ENCODE measurements at regions not wholly inside any gene's neighbourhood (a gene's known extent, or its start where the extent isn't known, plus 50 kb on each side); places are given as distances from the start of the nearest gene placed in this dataset.

DNA sequence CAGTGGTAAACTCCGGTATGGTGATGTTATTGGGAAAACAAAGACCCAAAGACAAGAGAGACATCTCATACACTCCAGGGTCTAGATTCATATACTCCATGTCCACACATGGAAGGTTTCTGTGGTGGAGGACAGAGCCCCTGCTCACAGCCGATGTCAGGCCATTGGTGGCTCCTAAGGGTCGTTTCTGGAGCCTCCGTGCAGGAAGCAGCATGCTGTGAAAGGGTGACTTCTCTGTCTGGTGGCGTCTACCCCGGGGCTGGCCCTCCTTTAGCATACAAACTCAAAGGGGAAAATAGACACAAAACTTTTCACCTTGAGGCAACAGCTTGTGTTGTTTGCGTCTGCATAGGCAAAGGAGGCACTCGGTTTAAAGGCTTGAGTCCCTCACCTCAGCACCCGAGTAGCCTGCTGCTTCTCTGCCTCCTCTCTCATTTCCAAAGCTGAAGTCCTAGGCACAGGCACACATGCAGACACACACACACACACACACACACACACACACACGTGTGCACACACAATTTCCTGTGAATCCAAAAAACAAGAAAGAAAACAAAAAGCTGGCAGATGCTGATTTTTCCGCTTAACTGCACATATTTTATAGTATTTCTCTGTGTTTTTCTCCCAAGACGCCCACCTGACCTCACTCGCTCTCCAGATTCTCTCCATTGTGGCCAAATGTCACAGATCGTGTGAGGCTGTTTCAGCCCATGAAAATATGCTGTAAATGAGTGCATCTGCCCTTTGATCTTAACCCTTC lies 601.4 kb upstream of the MGMT start:
- intact Hi-C loops (cut with micrococcal nuclease; ENCODE audit: unreplicated experiment): no loop called here
- in situ Hi-C loops (cut with HindIII; ENCODE audit: extremely low pct_ligation_motif_present, low pct_unique_long_range_greater_than_20kb): loop anchor here (25.0 kb wide), 1 partner anchor 603 kb away; no protein-coding TSS in a partner anchor
- H3K4me1 ChIP-seq (ENCODE audit: insufficient read depth, low read length): no peaks in the 10 kb centered on the region
- H3K4me3 ChIP-seq (replicated peaks in 1 of 3; ENCODE audit: insufficient read depth in 1 of 3, low read depth in 2 of 3, low read length in 3 of 3): no peak overlapping the region
- H3K27me3 ChIP-seq (ENCODE audit: control insufficient read depth in 1 of 2, insufficient read depth in 2 of 2, low read length in 2 of 2): peaks cover 0 to 37% of the 10 kb centered on the region in 2 experiments; a peak in 3 of 5 replicates
- H2AFZ ChIP-seq (ENCODE audit: low read length): no peak overlapping the region
- WGBS (ENCODE audit: low lambda C conversion rate): 10% methylated on average over 13 of the region's 14 CpGs
- H3K9me3 ChIP-seq (ENCODE audit: low read length): no peaks in the 10 kb centered on the region
- ChIA-PET CTCF (ENCODE audit: low intra/inter-chr PET ratio, low total read pairs) (no interaction called here), POLR2A (no interaction called here)
- no TSS peak for BruUV-seq (replicated peaks)
- no peak overlapping the region for H3K4me2 ChIP-seq (ENCODE audit: low read depth, low read length)
- no peaks in the 10 kb centered on the region for H3K79me2 ChIP-seq (ENCODE audit: insufficient read depth, low read length)
- DNase-seq (ENCODE audit: low spot score) (no peak), ATAC-seq (no peak), FAIRE-seq (no peak)
- no peaks in the 10 kb centered on the region for H3K36me3 ChIP-seq (replicated peaks in 1 of 2; ENCODE audit: control insufficient read depth in 1 of 2, insufficient read depth in 2 of 2, low read length in 2 of 2)
- H3K9ac ChIP-seq (ENCODE audit: insufficient read depth, low read depth, low read length): no peak overlapping the region
- no peaks in the 10 kb centered on the region for H4K20me1 ChIP-seq (ENCODE audit: insufficient read depth, low read length)
- TF ChIP-seq FOSL2 (CRISPR knock-in tag; IDR thresholded peaks at IDR 0.05) (no peak), ARHGAP35 (CRISPR knock-in tag; IDR thresholded peaks at IDR 0.05; ENCODE audit: borderline replicate concordance) (no peak), NKX3-1 (CRISPR knock-in tag; IDR thresholded peaks at IDR 0.05) (no peak), ZNF460 (CRISPR knock-in tag; IDR thresholded peaks at IDR 0.05; ENCODE audit: borderline replicate concordance) (no peak), EHMT2 (IDR thresholded peaks at IDR 0.05; ENCODE audit: borderline replicate concordance, low read depth, low read length) (no peak), TRIM24 (CRISPR knock-in tag; IDR thresholded peaks at IDR 0.05) (no peak), SYNCRIP (IDR thresholded peaks at IDR 0.05; ENCODE audit: insufficient read depth, low read depth, low read length) (no peak), ZNF749 (CRISPR knock-in tag; IDR thresholded peaks at IDR 0.05; ENCODE audit: borderline replicate concordance) (no peak), SATB2 (CRISPR knock-in tag; IDR thresholded peaks at IDR 0.05) (no peak), ZNF260 (CRISPR knock-in tag; IDR thresholded peaks at IDR 0.05; ENCODE audit: borderline replicate concordance, low read depth) (no peak), ZC3H4 (CRISPR knock-in tag; IDR thresholded peaks at IDR 0.05; ENCODE audit: borderline replicate concordance) (no peak), MED1 (CRISPR knock-in tag; IDR thresholded peaks at IDR 0.05) (no peak), ZBTB7B (CRISPR knock-in tag; IDR thresholded peaks at IDR 0.05) (no peak)
- TF ChIP-seq, protein P1, sequence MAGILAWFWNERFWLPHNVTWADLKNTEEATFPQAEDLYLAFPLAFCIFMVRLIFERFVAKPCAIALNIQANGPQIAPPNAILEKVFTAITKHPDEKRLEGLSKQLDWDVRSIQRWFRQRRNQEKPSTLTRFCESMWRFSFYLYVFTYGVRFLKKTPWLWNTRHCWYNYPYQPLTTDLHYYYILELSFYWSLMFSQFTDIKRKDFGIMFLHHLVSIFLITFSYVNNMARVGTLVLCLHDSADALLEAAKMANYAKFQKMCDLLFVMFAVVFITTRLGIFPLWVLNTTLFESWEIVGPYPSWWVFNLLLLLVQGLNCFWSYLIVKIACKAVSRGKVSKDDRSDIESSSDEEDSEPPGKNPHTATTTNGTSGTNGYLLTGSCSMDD (CRISPR knock-in tag; IDR thresholded peaks at IDR 0.05): no peak
- TF ChIP-seq, protein P2, sequence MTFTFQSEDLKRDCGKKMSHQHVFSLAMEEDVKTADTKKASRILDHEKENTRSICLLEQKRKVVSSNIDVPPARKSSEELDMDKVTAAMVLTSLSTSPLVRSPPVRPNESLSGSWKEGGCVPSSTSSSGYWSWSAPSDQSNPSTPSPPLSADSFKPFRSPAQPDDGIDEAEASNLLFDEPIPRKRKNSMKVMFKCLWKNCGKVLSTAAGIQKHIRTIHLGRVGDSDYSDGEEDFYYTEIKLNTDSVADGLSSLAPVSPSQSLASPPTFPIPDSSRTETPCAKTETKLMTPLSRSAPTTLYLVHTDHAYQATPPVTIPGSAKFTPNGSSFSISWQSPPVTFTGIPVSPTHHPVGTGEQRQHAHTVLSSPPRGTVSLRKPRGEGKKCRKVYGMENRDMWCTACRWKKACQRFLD (CRISPR knock-in tag; IDR thresholded peaks at IDR 0.05; ENCODE audit: borderline replicate concordance): no peak
- TF ChIP-seq, protein P3, sequence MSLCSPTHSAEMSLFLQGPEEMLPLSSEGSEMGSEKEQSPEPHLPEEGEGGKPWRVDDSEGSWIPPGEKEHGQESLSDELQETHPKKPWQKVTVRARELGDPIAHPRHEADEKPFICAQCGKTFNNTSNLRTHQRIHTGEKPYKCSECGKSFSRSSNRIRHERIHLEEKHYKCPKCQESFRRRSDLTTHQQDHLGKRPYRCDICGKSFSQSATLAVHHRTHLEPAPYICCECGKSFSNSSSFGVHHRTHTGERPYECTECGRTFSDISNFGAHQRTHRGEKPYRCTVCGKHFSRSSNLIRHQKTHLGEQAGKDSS (CRISPR knock-in tag; IDR thresholded peaks at IDR 0.05; ENCODE audit: borderline replicate concordance, low read depth): no peak
- TF ChIP-seq, protein P4, sequence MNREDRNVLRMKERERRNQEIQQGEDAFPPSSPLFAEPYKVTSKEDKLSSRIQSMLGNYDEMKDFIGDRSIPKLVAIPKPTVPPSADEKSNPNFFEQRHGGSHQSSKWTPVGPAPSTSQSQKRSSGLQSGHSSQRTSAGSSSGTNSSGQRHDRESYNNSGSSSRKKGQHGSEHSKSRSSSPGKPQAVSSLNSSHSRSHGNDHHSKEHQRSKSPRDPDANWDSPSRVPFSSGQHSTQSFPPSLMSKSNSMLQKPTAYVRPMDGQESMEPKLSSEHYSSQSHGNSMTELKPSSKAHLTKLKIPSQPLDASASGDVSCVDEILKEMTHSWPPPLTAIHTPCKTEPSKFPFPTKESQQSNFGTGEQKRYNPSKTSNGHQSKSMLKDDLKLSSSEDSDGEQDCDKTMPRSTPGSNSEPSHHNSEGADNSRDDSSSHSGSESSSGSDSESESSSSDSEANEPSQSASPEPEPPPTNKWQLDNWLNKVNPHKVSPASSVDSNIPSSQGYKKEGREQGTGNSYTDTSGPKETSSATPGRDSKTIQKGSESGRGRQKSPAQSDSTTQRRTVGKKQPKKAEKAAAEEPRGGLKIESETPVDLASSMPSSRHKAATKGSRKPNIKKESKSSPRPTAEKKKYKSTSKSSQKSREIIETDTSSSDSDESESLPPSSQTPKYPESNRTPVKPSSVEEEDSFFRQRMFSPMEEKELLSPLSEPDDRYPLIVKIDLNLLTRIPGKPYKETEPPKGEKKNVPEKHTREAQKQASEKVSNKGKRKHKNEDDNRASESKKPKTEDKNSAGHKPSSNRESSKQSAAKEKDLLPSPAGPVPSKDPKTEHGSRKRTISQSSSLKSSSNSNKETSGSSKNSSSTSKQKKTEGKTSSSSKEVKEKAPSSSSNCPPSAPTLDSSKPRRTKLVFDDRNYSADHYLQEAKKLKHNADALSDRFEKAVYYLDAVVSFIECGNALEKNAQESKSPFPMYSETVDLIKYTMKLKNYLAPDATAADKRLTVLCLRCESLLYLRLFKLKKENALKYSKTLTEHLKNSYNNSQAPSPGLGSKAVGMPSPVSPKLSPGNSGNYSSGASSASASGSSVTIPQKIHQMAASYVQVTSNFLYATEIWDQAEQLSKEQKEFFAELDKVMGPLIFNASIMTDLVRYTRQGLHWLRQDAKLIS (CRISPR knock-in tag; IDR thresholded peaks at IDR 0.05): no peak
- no peak overlapping the region for H3K27ac ChIP-seq (ENCODE audit: extremely low read length, insufficient read depth, low read length)

All from HepG2 (cell line).